AG09309 (cell line): ENCODE measurements at regions not wholly inside any gene's neighbourhood (a gene's known extent, or its start where the extent isn't known, plus 50 kb on each side); places are given as distances from the start of the nearest gene placed in this dataset.
A peak's percentile ranks its signal among the peaks of the same experiment; 100 is the strongest.

ENCODE experiments used
- DNase-seq: peaks from one replicate; pipeline ENCODE4 v3.0.0-alpha.2; 2010; ENCODE audit warnings: low read depth
- H3K4me3 ChIP-seq: 2 replicates; pipeline ENCODE4 v1.5.1; 2011; ENCODE audit warnings: mild to moderate bottlenecking, low read depth, low read length, moderate library complexity; ENCODE audit not compliant: control insufficient read depth
- CTCF ChIP-seq: IDR thresholded peaks from 2 replicates; pipeline ENCODE4 v1.5.1; 2011; ENCODE audit warnings: mild to moderate bottlenecking, low read depth, low read length, inconsistent platforms; ENCODE audit not compliant: insufficient read depth, control insufficient read depth; ENCODE audit errors: missing control alignments

- no peak overlapping the region for H3K4me3 ChIP-seq
- TF ChIP-seq CTCF, result no peak
- no peak for DNase-seq
Observed at GRCh38 chr3:28936154-28936553, 344.7 kb upstream of the RBMS3 start.

GRCh38 chr3:28940530-28940929 lies 340.3 kb upstream of the RBMS3 start:
- no peak for TF ChIP-seq CTCF
- H3K4me3 ChIP-seq, result no peak overlapping the region
- DNase-seq, result peak; percentile 86

GRCh38 chr3:28940994-28941393 lies 339.9 kb upstream of the RBMS3 start:
- no peak for TF ChIP-seq CTCF
- no peak overlapping the region for H3K4me3 ChIP-seq
- DNase-seq, result no peak

- no peak overlapping the region for H3K4me3 ChIP-seq
- no peak for DNase-seq
- TF ChIP-seq CTCF, result no peak
Observed at GRCh38 chr3:28947061-28947460, 333.8 kb upstream of the RBMS3 start.

- no peak overlapping the region for H3K4me3 ChIP-seq
- DNase-seq, result no peak
- TF ChIP-seq CTCF, result no peak
Observed at GRCh38 chr3:28947751-28948150, 333.1 kb upstream of the RBMS3 start.

- no peak overlapping the region for H3K4me3 ChIP-seq
- TF ChIP-seq CTCF, result no peak
- DNase-seq, result no peak
Observed at GRCh38 chr3:28948685-28949084, 332.2 kb upstream of the RBMS3 start.

- H3K4me3 ChIP-seq, result no peak overlapping the region
- no peak for DNase-seq
- no peak for TF ChIP-seq CTCF
Observed at GRCh38 chr3:28949580-28949979, 331.3 kb upstream of the RBMS3 start.
